Esophagus muscularis mucosa (tissue), 4 donors: ENCODE measurements at regions not wholly inside any gene's neighbourhood (a gene's known extent, or its start where the extent isn't known, plus 50 kb on each side); places are given as distances from the start of the nearest gene placed in this dataset.

Experiments used
- DNase-seq: peaks from one replicate; pipeline ENCODE4 v3.0.0-alpha.2; 2017; ENCODE audit errors: extremely low spot score
- H3K27ac ChIP-seq, 4 donors: fragments of 200-600 bp; sonication (generic); replicated peaks in 1 of 4; 1 replicate in 3 of 4; 2 replicates in 1 of 4; pipeline ENCODE4 v1.5.1; 2016 to 2019; ENCODE audit warnings: mild to moderate bottlenecking in 1 of 4
- H3K27me3 ChIP-seq, 4 donors: fragments of 200-600 bp; sonication (generic); one replicate each; pipeline versions ENCODE4 v1.5.1 to v1.6.0; 2016 to 2019
- H3K36me3 ChIP-seq, 4 donors: fragments of 200-600 bp; sonication (generic); one replicate each; pipeline ENCODE4 v1.5.1; 2016 to 2019
- H3K4me1 ChIP-seq, 4 donors: fragments of 200-600 bp; sonication (generic); one replicate each; pipeline ENCODE4 v1.5.1; 2016 to 2019
- H3K4me3 ChIP-seq, 4 donors: fragments of 200-600 bp; sonication (generic); 1 replicate in 2 of 4; 2 replicates in 2 of 4; pipeline ENCODE4 v1.5.1; 2016 to 2019; ENCODE audit warnings: mild to moderate bottlenecking in 4 of 4, moderate library complexity in 1 of 4
- H3K9me3 ChIP-seq, 4 donors: fragments of 200-600 bp; sonication (generic); 1 replicate in 3 of 4; 2 replicates in 1 of 4; pipeline ENCODE4 v1.5.1; 2016 to 2019
- CTCF ChIP-seq, 3 experiments: fragments of 200-600 bp in 2 of 3; fragments of 450-650 bp in 1 of 3; sonication (generic) in 2 of 3; IDR thresholded peaks; one replicate each; pipeline ENCODE4 v1.5.1; 2017 to 2019; ENCODE audit warnings: antibody characterized with exemption in 3 of 3, mild to moderate bottlenecking in 2 of 3, moderate library complexity in 1 of 3
- EP300 ChIP-seq: sonication (generic); formaldehyde crosslinking; IDR thresholded peaks from one replicate; pipeline ENCODE4 v1.6.1; 2017; ENCODE audit warnings: antibody characterized with exemption
- POLR2A ChIP-seq: fragments of 450-650 bp; IDR thresholded peaks from one replicate; pipeline ENCODE4 v1.6.1; 2017; ENCODE audit warnings: antibody characterized with exemption, moderate library complexity, mild to moderate bottlenecking, low read depth
- POLR2AphosphoS5 ChIP-seq, 2 donors: sonication (generic); formaldehyde crosslinking; IDR thresholded peaks; one replicate each; pipeline ENCODE4 v1.6.1; 2017; ENCODE audit warnings: antibody characterized with exemption in 2 of 2
- WGBS: methylation state at CpG from one replicate; pipeline ENCODE4 v1.1.5; 2018; 5-methylcytosine and 5-hydroxymethylcytosine counted together
- intact Hi-C: fragments of 100-400 bp; cut with DNase I; formaldehyde crosslinking; loops from one replicate; pipeline ENCODE4 v1.15.1; 2023

- H3K4me1 ChIP-seq, result no peaks in the 10 kb centered on the region
- H3K9me3 ChIP-seq, result no peaks in the 10 kb centered on the region
- intact Hi-C loops, result loop anchor here (5.0 kb wide), 1 partner anchor 216 kb away; no protein-coding TSS in a partner anchor
- no peak for DNase-seq
- H3K27ac ChIP-seq, result no peak overlapping the region
- H3K27me3 ChIP-seq, result no peaks in the 10 kb centered on the region
- no peaks in the 10 kb centered on the region for H3K36me3 ChIP-seq
- TF ChIP-seq EP300 (no peak), POLR2AphosphoS5 (IDR thresholded peaks at IDR 0.05) (no peak), POLR2A (no peak), CTCF (IDR thresholded peaks at IDR 0.05) (no peak)
- 88% methylated on average over 5 of the region's 5 CpGs for WGBS
- no peak overlapping the region for H3K4me3 ChIP-seq
Measured at GRCh38 chr4:128668566-128668965, 140.9 kb upstream of the JADE1 start.

- TF ChIP-seq POLR2AphosphoS5 (IDR thresholded peaks at IDR 0.05) (no peak), EP300 (no peak), POLR2A (no peak)
- no peak for DNase-seq
- intact Hi-C loops, result loop anchor here (5.0 kb wide), 1 partner anchor 213 kb away; no protein-coding TSS in a partner anchor
- H3K4me3 ChIP-seq, result no peak overlapping the region
- H3K9me3 ChIP-seq, result no peaks in the 10 kb centered on the region
- H3K27ac ChIP-seq, result no peak overlapping the region
- H3K4me1 ChIP-seq, result peaks cover 12 to 21% (median 17%) of the 10 kb centered on the region in 4 donors
- H3K36me3 ChIP-seq, result no peaks in the 10 kb centered on the region
- WGBS, result 95% methylated on average over 2 of the region's 2 CpGs
- no peaks in the 10 kb centered on the region for H3K27me3 ChIP-seq
Measured at GRCh38 chr4:128665514-128665913, 144.0 kb upstream of the JADE1 start.

- intact Hi-C loops, result loop anchor here (5.0 kb wide), 2 partner anchors 144 to 276 kb away; partner anchors contain the start of gene JADE1
- H3K27ac ChIP-seq, result no peak overlapping the region
- WGBS, result 87% methylated on average over 3 of the region's 3 CpGs
Measured at GRCh38 chr4:128663325-128663724, 146.2 kb upstream of the JADE1 start.

GRCh38 chr4:128661479-128661878 is 148.0 kb upstream of the JADE1 start:
- TF ChIP-seq POLR2A, result no peak
- no peak for TF ChIP-seq POLR2AphosphoS5 (IDR thresholded peaks at IDR 0.05)
- no peak for TF ChIP-seq CTCF (IDR thresholded peaks at IDR 0.05)
- TF ChIP-seq EP300, result no peak
- 95% methylated on average over 6 of the region's 6 CpGs for WGBS
- Histone ChIP-seq H3K27ac (peak overlapping the region; percentile 81 to 86 (median 82)), H3K4me1 (peaks cover 30 to 57% (median 48%) of the 10 kb centered on the region in 4 donors), H3K4me3 (no peak overlapping the region), H3K36me3 (no peaks in the 10 kb centered on the region), H3K27me3 (no peaks in the 10 kb centered on the region), H3K9me3 (no peaks in the 10 kb centered on the region)
- intact Hi-C loops, result loop anchor here (5.0 kb wide), 2 partner anchors 146 to 274 kb away; partner anchors contain the start of gene JADE1
- DNase-seq, result no peak

More at GRCh38 chr4:128663325-128663724, 146.2 kb upstream of the JADE1 start:
- Histone ChIP-seq H3K9me3 (no peaks in the 10 kb centered on the region), H3K4me3 (no peak overlapping the region), H3K36me3 (no peaks in the 10 kb centered on the region), H3K4me1 (peaks cover 25 to 43% (median 39%) of the 10 kb centered on the region in 4 donors), H3K27me3 (no peaks in the 10 kb centered on the region)
- no peak for DNase-seq
- TF ChIP-seq EP300, result no peak
- no peak for TF ChIP-seq CTCF (IDR thresholded peaks at IDR 0.05)
- TF ChIP-seq POLR2AphosphoS5 (IDR thresholded peaks at IDR 0.05), result no peak
- TF ChIP-seq POLR2A, result no peak

GRCh38 chr4:128660361-128661215 is 148.9 kb upstream of the JADE1 start:
- H3K36me3 ChIP-seq, result no peaks in the 10 kb centered on the region
- 56% methylated on average over 3 of the region's 3 CpGs for WGBS
- DNase-seq, result no peak
- intact Hi-C loops, result loop anchor here (5.0 kb wide), 2 partner anchors 147 to 273 kb away; partner anchors contain the start of gene JADE1
- peak overlapping the region in 3 of 4 donors; percentile 4 to 13 (median 6) for H3K4me3 ChIP-seq
- peak overlapping the region; percentile 81 to 86 (median 82) for H3K27ac ChIP-seq
- peaks cover 30 to 65% (median 50%) of the 10 kb centered on the region in 4 donors for H3K4me1 ChIP-seq
- peak; percentile 61 to 84 for TF ChIP-seq POLR2AphosphoS5 (IDR thresholded peaks at IDR 0.05)
- TF ChIP-seq EP300, result peak; percentile 49
- no peak for TF ChIP-seq CTCF (IDR thresholded peaks at IDR 0.05)
- TF ChIP-seq POLR2A, result no peak
- H3K27me3 ChIP-seq, result no peaks in the 10 kb centered on the region
- H3K9me3 ChIP-seq, result no peaks in the 10 kb centered on the region
